ENCODE measurements at regions not wholly inside any gene's neighbourhood (a gene's known extent, or its start where the extent isn't known, plus 50 kb on each side); places are given as distances from the start of the nearest gene placed in this dataset.

DNA sequence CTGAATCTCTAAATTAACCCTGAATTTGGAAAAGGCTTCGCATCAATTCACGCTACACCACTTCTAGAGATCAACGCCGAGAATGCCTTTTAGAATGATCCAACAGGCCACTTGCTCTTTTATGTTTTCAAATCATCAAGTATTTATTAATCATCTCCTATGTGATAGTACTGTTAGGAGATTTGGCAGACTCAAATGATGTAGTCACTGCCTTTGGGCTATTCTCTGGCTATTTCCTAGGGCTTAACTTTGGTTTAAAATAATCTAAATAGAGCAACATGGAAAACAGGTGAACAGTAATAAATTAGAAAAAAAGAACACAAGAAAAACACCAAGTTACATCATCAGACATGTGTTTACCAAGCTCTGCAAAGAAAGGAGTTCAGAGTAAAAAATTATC is 140.3 kb downstream of the TENT5A start (continued):
- TF ChIP-seq CTCF (IDR thresholded peaks at IDR 0.05), result no peak
- TF ChIP-seq JUND (IDR thresholded peaks at IDR 0.05), result no peak

GRCh38 chr6:81609736-81610135 is 142.7 kb downstream of the TENT5A start:
- H3K79me2 ChIP-seq (ENCODE audit: insufficient read depth), result no peaks in the 10 kb centered on the region
- no peaks in the 10 kb centered on the region for H3K27me3 ChIP-seq (ENCODE audit: insufficient read depth)
- no peak overlapping the region for H3K9ac ChIP-seq
- CTCF ChIA-PET, result no interaction called here
- no peak for DNase-seq
- no peak overlapping the region for H2AFZ ChIP-seq (ENCODE audit: low read depth)
- no peak overlapping the region for H3K4me3 ChIP-seq (ENCODE audit: low read depth in 2 of 2, low read length in 1 of 2)
- no peaks in the 10 kb centered on the region for H4K20me1 ChIP-seq (ENCODE audit: insufficient read depth)
- H3F3A ChIP-seq (replicated peaks; ENCODE audit: insufficient read depth), result peaks cover 38% of the 10 kb centered on the region
- no peak overlapping the region for H3K27ac ChIP-seq (ENCODE audit: low read depth in 2 of 2, low read length in 1 of 2)
- H3K36me3 ChIP-seq (replicated peaks in 1 of 2; ENCODE audit: control insufficient read depth in 1 of 2, insufficient read depth in 2 of 2, low read length in 1 of 2), result no peaks in the 10 kb centered on the region
- POLR2A ChIA-PET, result no interaction called here
- H3K9me3 ChIP-seq, result no peaks in the 10 kb centered on the region
- H3K4me2 ChIP-seq, result no peak overlapping the region
- TF ChIP-seq, protein P1, sequence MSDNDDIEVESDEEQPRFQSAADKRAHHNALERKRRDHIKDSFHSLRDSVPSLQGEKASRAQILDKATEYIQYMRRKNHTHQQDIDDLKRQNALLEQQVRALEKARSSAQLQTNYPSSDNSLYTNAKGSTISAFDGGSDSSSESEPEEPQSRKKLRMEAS (IDR thresholded peaks at IDR 0.05; ENCODE audit: low read depth), result no peak
- peaks cover 0 to 19% of the 10 kb centered on the region in 2 experiments; a peak in 2 of 4 replicates for H3K4me1 ChIP-seq (ENCODE audit: control insufficient read depth in 1 of 2, insufficient read depth in 2 of 2, low read depth in 1 of 2, low read length in 1 of 2)
- no peaks in the 10 kb centered on the region for H3K9me2 ChIP-seq

DNA sequence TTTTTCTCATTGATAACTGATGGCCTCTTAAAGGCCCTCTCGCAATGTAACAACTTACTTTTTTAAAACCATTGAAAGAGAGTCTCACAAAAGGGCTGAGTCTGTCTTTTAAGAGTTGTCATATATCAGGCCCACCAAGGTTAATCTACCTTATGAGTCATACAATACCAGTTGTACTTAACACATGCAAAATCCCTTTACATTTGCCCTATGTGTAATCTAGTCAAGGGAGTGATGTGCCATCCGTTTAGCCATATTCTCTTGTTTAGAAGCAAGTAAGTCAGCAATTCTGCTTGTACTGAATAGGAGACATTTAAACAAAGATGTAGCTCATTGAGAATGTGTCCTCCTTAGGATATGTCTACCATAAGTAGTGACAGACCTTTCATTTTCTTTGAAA is 143.7 kb downstream of the TENT5A start:
- no peaks in the 10 kb centered on the region for H3K36me3 ChIP-seq (replicated peaks in 1 of 2; ENCODE audit: control insufficient read depth in 1 of 2, insufficient read depth in 2 of 2, low read length in 1 of 2)
- no peaks in the 10 kb centered on the region for H3K27me3 ChIP-seq (ENCODE audit: insufficient read depth)
- no peak overlapping the region for H2AFZ ChIP-seq (ENCODE audit: low read depth)
- H3F3A ChIP-seq (replicated peaks; ENCODE audit: insufficient read depth), result peaks cover 29% of the 10 kb centered on the region
- H3K4me1 ChIP-seq (ENCODE audit: control insufficient read depth in 1 of 2, insufficient read depth in 2 of 2, low read depth in 1 of 2, low read length in 1 of 2), result peaks cover 0 to 9% of the 10 kb centered on the region in 2 experiments; a peak in 2 of 4 replicates
- CTCF ChIA-PET, result no interaction called here
- H3K9me2 ChIP-seq, result no peaks in the 10 kb centered on the region
- 99% methylated on average over 2 of the region's 2 CpGs for WGBS (ENCODE audit: low lambda C conversion rate)
- H3K9me3 ChIP-seq, result 0 out of 2 replicates have a peak, but pooled peaks cover 4% of the 10 kb centered on the region
- POLR2A ChIA-PET, result no interaction called here
- H3K4me2 ChIP-seq, result no peak overlapping the region
- H3K9ac ChIP-seq, result no peak overlapping the region
- no peak for TF ChIP-seq NRF1 (IDR thresholded peaks at IDR 0.05; ENCODE audit: low read depth, low read length)
- TF ChIP-seq NFIC (IDR thresholded peaks at IDR 0.05; ENCODE audit: borderline replicate concordance), result no peak
- TF ChIP-seq GATA2 (CRISPR knock-in tag; IDR thresholded peaks at IDR 0.05), result no peak
- TF ChIP-seq IRF3 (IDR thresholded peaks at IDR 0.05; ENCODE audit: low read depth, low read length), result no peak
- TF ChIP-seq SIN3A (IDR thresholded peaks at IDR 0.05; ENCODE audit: borderline replicate concordance, low read depth, low read length), result no peak
- no peak for TF ChIP-seq SMC3 (IDR thresholded peaks at IDR 0.05; ENCODE audit: low read depth, low read length)
- TF ChIP-seq ZBTB33 (IDR thresholded peaks at IDR 0.05; ENCODE audit: borderline replicate concordance, low read depth), result no peak
- DNase-seq, result no peak
- H3K4me3 ChIP-seq (ENCODE audit: low read depth in 2 of 2, low read length in 1 of 2), result no peak overlapping the region
- H3K27ac ChIP-seq (ENCODE audit: low read depth in 2 of 2, low read length in 1 of 2), result peak overlapping the region in 1 of 2 experiments; percentile 96; a peak in 2 of 4 replicates
- no peaks in the 10 kb centered on the region for H3K79me2 ChIP-seq (ENCODE audit: insufficient read depth)
- H4K20me1 ChIP-seq (ENCODE audit: insufficient read depth), result no peaks in the 10 kb centered on the region
